ENCODE measurements at regions not wholly inside any gene's neighbourhood (a gene's known extent, or its start where the extent isn't known, plus 50 kb on each side); places are given as distances from the start of the nearest gene placed in this dataset.

GRCh38 chr21:39084073-39084472 lies 99.2 kb downstream of the PSMG1 start:
- Histone ChIP-seq H2BK5ac (ENCODE audit: insufficient read length, low read length) (no peak overlapping the region), H4K5ac (ENCODE audit: insufficient read length, low read depth, low read length) (no peak overlapping the region), H3K9ac (ENCODE audit: extremely low read depth, insufficient read length, low read length) (no peak overlapping the region), H2AK5ac (ENCODE audit: insufficient read length, low read length) (no peak overlapping the region), H3K27ac (ENCODE audit: insufficient read length, low read depth, low read length) (no peak overlapping the region), H3T11ph (ENCODE audit: low read length) (no peak overlapping the region), H2BK120ac (ENCODE audit: low read depth, low read length, poor library complexity, severe bottlenecking) (no peak overlapping the region), H4K8ac (replicated peaks; ENCODE audit: insufficient read length, low read depth, low read length) (no peak overlapping the region), H3K56ac (ENCODE audit: insufficient read length, low read depth, low read length) (no peak overlapping the region), H4K91ac (ENCODE audit: insufficient read length, low read depth, low read length) (no peak overlapping the region), H3K27me3 (ENCODE audit: insufficient read depth, low read length) (no peaks in the 10 kb centered on the region), H3K4me2 (ENCODE audit: insufficient read depth, insufficient read length, low read length) (no peak overlapping the region), H3K14ac (ENCODE audit: insufficient read depth, low read length) (no peak overlapping the region), H2AFZ (ENCODE audit: low read length) (no peak overlapping the region), H2BK20ac (ENCODE audit: low read depth, low read length, poor library complexity, severe bottlenecking) (no peak overlapping the region), H3K4ac (ENCODE audit: low read depth, low read length) (no peak overlapping the region), H3K23ac (ENCODE audit: insufficient read length, low read depth, low read length) (no peak overlapping the region), H3K79me1 (ENCODE audit: insufficient read depth, low read depth, low read length, poor library complexity, severe bottlenecking) (no peaks in the 10 kb centered on the region), H3K79me2 (ENCODE audit: insufficient read depth, low read length) (no peaks in the 10 kb centered on the region), H4K20me1 (ENCODE audit: control insufficient read depth, insufficient read depth, insufficient read length) (no peaks in the 10 kb centered on the region), H3K9me3 (ENCODE audit: control insufficient read depth, low read depth, low read length) (no peaks in the 10 kb centered on the region), H3K4me1 (ENCODE audit: insufficient read depth, low read length) (peaks cover 8% of the 10 kb centered on the region; the same call in 1 of the 2 replicates), H2BK12ac (ENCODE audit: insufficient read length, low read depth, low read length) (no peak overlapping the region), H3K18ac (ENCODE audit: insufficient read length, low read depth, low read length) (no peak overlapping the region), H3K23me2 (ENCODE audit: insufficient read length, low read depth, low read length, poor library complexity, severe bottlenecking) (no peaks in the 10 kb centered on the region), H2BK15ac (ENCODE audit: low read depth, low read length) (no peak overlapping the region)
- Mint-ChIP-seq H3K9me3 (peaks cover 5 to 6% of the 10 kb centered on the region in 2 experiments), H3K36me3 (ENCODE audit: insufficient read depth in 1 of 3, low read depth in 3 of 3) (peaks cover 2 to 5% (median 3%) of the 10 kb centered on the region in 3 experiments; a peak in 4 of 7 replicates), H3K27ac (no peak overlapping the region), H3K4me1 (peaks cover 19 to 26% of the 10 kb centered on the region in 2 experiments), H3K27me3 (ENCODE audit: low read depth) (peaks cover 14% of the 10 kb centered on the region), H3K4me3 (no peak overlapping the region)
- TF ChIP-seq CTCF (conservative IDR thresholded peaks at IDR 0.05): no peak
- DNase-seq: no peak
- WGBS (ENCODE audit: extremely low coverage, insufficient read length, low lambda C conversion rate): no CpG with 5 or more reads among the region's 4 CpGs
